ENCODE measurements at regions not wholly inside any gene's neighbourhood (a gene's known extent, or its start where the extent isn't known, plus 50 kb on each side); places are given as distances from the start of the nearest gene placed in this dataset.

- Histone ChIP-seq H3K27ac (ENCODE audit: insufficient read depth, low read depth, low read length) (no peak overlapping the region), H3K36me3 (ENCODE audit: control insufficient read depth in 2 of 2, extremely low read depth in 1 of 2, insufficient read depth in 2 of 2, low read length in 2 of 2) (no peaks in the 10 kb centered on the region), H3K9me3 (replicated peaks; ENCODE audit: control insufficient read depth, insufficient read depth, low read length) (no peaks in the 10 kb centered on the region), H2AFZ (ENCODE audit: low read depth, low read length) (no peak overlapping the region), H3K27me3 (ENCODE audit: control insufficient read depth in 2 of 2, insufficient read depth in 2 of 2, low read length in 2 of 2) (no peaks in the 10 kb centered on the region), H3K4me2 (ENCODE audit: insufficient read depth, low read length) (no peak overlapping the region), H3K9me1 (replicated peaks; ENCODE audit: control insufficient read depth, extremely low read depth, insufficient read depth, low read length) (no peaks in the 10 kb centered on the region), H4K20me1 (replicated peaks; ENCODE audit: control insufficient read depth, extremely low read depth, insufficient read depth, low read length) (no peaks in the 10 kb centered on the region), H3K79me2 (ENCODE audit: control insufficient read depth, insufficient read depth, low read length) (no peaks in the 10 kb centered on the region), H3K4me1 (ENCODE audit: control insufficient read depth, extremely low read depth, insufficient read depth, low read length) (no peaks in the 10 kb centered on the region), H3K4me3 (replicated peaks in 1 of 3; ENCODE audit: insufficient read depth in 1 of 3, low read depth in 1 of 3, low read length in 3 of 3) (no peak overlapping the region), H3K9ac (replicated peaks; ENCODE audit: extremely low read depth, insufficient read depth, low read length) (no peak overlapping the region)
- TF ChIP-seq POLR2AphosphoS5 (IDR thresholded peaks at IDR 0.05; ENCODE audit: insufficient read depth, low read depth, low read length) (no peak), CTCF (IDR thresholded peaks at IDR 0.05; ENCODE audit: extremely low read depth in 1 of 2, insufficient read depth in 1 of 2, low read depth in 1 of 2, low read length in 2 of 2) (no peak), FOS (IDR thresholded peaks at IDR 0.05; ENCODE audit: borderline replicate concordance, insufficient read depth, low read length) (no peak), MAX (IDR thresholded peaks at IDR 0.05; ENCODE audit: insufficient read depth, insufficient read length) (no peak), EZH2 (IDR thresholded peaks at IDR 0.05; ENCODE audit: borderline replicate concordance, low read depth, low read length, severe bottlenecking) (no peak), GATA2 (IDR thresholded peaks at IDR 0.05; ENCODE audit: insufficient read depth, insufficient read length, low read depth, low read length) (no peak), POLR2A (IDR thresholded peaks at IDR 0.05; ENCODE audit: low read depth, low read length) (no peak), JUN (IDR thresholded peaks at IDR 0.05; ENCODE audit: borderline replicate concordance, insufficient read depth, insufficient read length, low read depth) (no peak), MYC (IDR thresholded peaks at IDR 0.05; ENCODE audit: low read depth, low read length) (no peak)
- no TSS peak for BruUV-seq (replicated peaks)
- no peak for DNase-seq (ENCODE audit: low read depth, low spot score)
- dilution Hi-C loops (cut with MboI; ENCODE audit: extremely low pct_ligation_motif_present, low sequenced_read_pairs) (no loop called here), intact Hi-C loops (cut with micrococcal nuclease) (no loop called here)
- POLR2A ChIA-PET = no interaction called here
- CTCF ChIA-PET = no interaction called here
- no peak for FAIRE-seq
These were observed 402.1 kb upstream of the BRINP1 start for GRCh38 chr9:119771341-119771740.

Data from endothelial cell of umbilical vein (primary cell).